ENCODE measurements at regions not wholly inside any gene's neighbourhood (a gene's known extent, or its start where the extent isn't known, plus 50 kb on each side); places are given as distances from the start of the nearest gene placed in this dataset.

GRCh38 chr5:19172926-19173470 is 815.0 kb downstream of the CDH18 start:
- no CpG with 5 or more reads among the region's 6 CpGs for WGBS (ENCODE audit: extremely low coverage, insufficient coverage, insufficient read length)
- Histone ChIP-seq H2AK5ac (ENCODE audit: low read length) (no peak overlapping the region), H3K4me1 (ENCODE audit: control insufficient read depth in 1 of 2, insufficient read depth in 2 of 2, low read length in 2 of 2) (no peaks in the 10 kb centered on the region), H3K18ac (ENCODE audit: low read length) (no peak overlapping the region), H3K9me3 (ENCODE audit: insufficient read depth, low read depth, low read length) (no peaks in the 10 kb centered on the region), H2BK120ac (ENCODE audit: insufficient read depth, low read length, poor library complexity) (no peak overlapping the region), H3K36me3 (ENCODE audit: control insufficient read depth in 1 of 2, insufficient read depth in 2 of 2, low read length in 2 of 2) (no peaks in the 10 kb centered on the region), H2AFZ (ENCODE audit: insufficient read depth, low read length, poor library complexity) (no peak overlapping the region), H3K4me2 (ENCODE audit: low read length) (no peak overlapping the region), H4K12ac (ENCODE audit: low read depth, low read length) (no peak overlapping the region), H3K9ac (ENCODE audit: low read length) (no peak overlapping the region), H3K79me1 (ENCODE audit: low read length) (no peaks in the 10 kb centered on the region), H3K4me3 (ENCODE audit: low read depth, low read length) (no peak overlapping the region), H3K27me3 (ENCODE audit: insufficient read depth, low read length) (no peaks in the 10 kb centered on the region), H3K23ac (ENCODE audit: low read length) (no peak overlapping the region), H2BK12ac (ENCODE audit: low read length) (no peak overlapping the region), H3K27ac (ENCODE audit: low read depth, low read length) (no peak overlapping the region), H4K91ac (ENCODE audit: low read depth, low read length) (no peak overlapping the region), H3K4ac (ENCODE audit: low read depth, low read length) (no peak overlapping the region), H2BK5ac (ENCODE audit: low read depth, low read length, poor library complexity) (no peak overlapping the region), H3K79me2 (ENCODE audit: control insufficient read depth, insufficient read depth, low read length, poor library complexity) (no peaks in the 10 kb centered on the region), H4K8ac (ENCODE audit: low read depth, low read length) (no peak overlapping the region), H3K14ac (ENCODE audit: low read length) (no peak overlapping the region)
- no peak for DNase-seq

- no peaks in the 10 kb centered on the region for H3K36me3 ChIP-seq (ENCODE audit: control insufficient read depth in 1 of 2, insufficient read depth in 2 of 2, low read length in 2 of 2)
- H3K14ac ChIP-seq (ENCODE audit: low read length) = no peak overlapping the region
- DNase-seq = no peak
- H2BK120ac ChIP-seq (ENCODE audit: insufficient read depth, low read length, poor library complexity) = no peak overlapping the region
- H4K12ac ChIP-seq (ENCODE audit: low read depth, low read length) = no peak overlapping the region
- H3K18ac ChIP-seq (ENCODE audit: low read length) = no peak overlapping the region
- no CpG with 5 or more reads among the region's 3 CpGs for WGBS (ENCODE audit: extremely low coverage, insufficient coverage, insufficient read length)
- H3K9me3 ChIP-seq (ENCODE audit: insufficient read depth, low read depth, low read length) = no peaks in the 10 kb centered on the region
- H3K4me3 ChIP-seq (ENCODE audit: low read depth, low read length) = no peak overlapping the region
- H3K4ac ChIP-seq (ENCODE audit: low read depth, low read length) = no peak overlapping the region
- H3K27ac ChIP-seq (ENCODE audit: low read depth, low read length) = no peak overlapping the region
- H3K4me1 ChIP-seq (ENCODE audit: control insufficient read depth in 1 of 2, insufficient read depth in 2 of 2, low read length in 2 of 2) = no peaks in the 10 kb centered on the region
- H4K8ac ChIP-seq (ENCODE audit: low read depth, low read length) = no peak overlapping the region
- H2AFZ ChIP-seq (ENCODE audit: insufficient read depth, low read length, poor library complexity) = no peak overlapping the region
- no peak overlapping the region for H3K9ac ChIP-seq (ENCODE audit: low read length)
- H2BK12ac ChIP-seq (ENCODE audit: low read length) = no peak overlapping the region
- no peak overlapping the region for H2BK5ac ChIP-seq (ENCODE audit: low read depth, low read length, poor library complexity)
- no peaks in the 10 kb centered on the region for H3K27me3 ChIP-seq (ENCODE audit: insufficient read depth, low read length)
- H3K23ac ChIP-seq (ENCODE audit: low read length) = no peak overlapping the region
- H3K4me2 ChIP-seq (ENCODE audit: low read length) = no peak overlapping the region
- no peak overlapping the region for H2AK5ac ChIP-seq (ENCODE audit: low read length)
- no peak overlapping the region for H4K91ac ChIP-seq (ENCODE audit: low read depth, low read length)
- H3K79me1 ChIP-seq (ENCODE audit: low read length) = no peaks in the 10 kb centered on the region
- H3K79me2 ChIP-seq (ENCODE audit: control insufficient read depth, insufficient read depth, low read length, poor library complexity) = no peaks in the 10 kb centered on the region
These were observed 812.0 kb downstream of the CDH18 start for GRCh38 chr5:19175776-19176570.

- H3K9me3 ChIP-seq (ENCODE audit: insufficient read depth, low read depth, low read length) = no peaks in the 10 kb centered on the region
- no peak overlapping the region for H4K91ac ChIP-seq (ENCODE audit: low read depth, low read length)
- H2AFZ ChIP-seq (ENCODE audit: insufficient read depth, low read length, poor library complexity) = no peak overlapping the region
- no peaks in the 10 kb centered on the region for H3K79me1 ChIP-seq (ENCODE audit: low read length)
- H2AK5ac ChIP-seq (ENCODE audit: low read length) = no peak overlapping the region
- no peak overlapping the region for H2BK5ac ChIP-seq (ENCODE audit: low read depth, low read length, poor library complexity)
- no peak overlapping the region for H3K4ac ChIP-seq (ENCODE audit: low read depth, low read length)
- H3K18ac ChIP-seq (ENCODE audit: low read length) = no peak overlapping the region
- H2BK12ac ChIP-seq (ENCODE audit: low read length) = no peak overlapping the region
- WGBS (ENCODE audit: extremely low coverage, insufficient coverage, insufficient read length) = no CpG with 5 or more reads among the region's 1 CpG
- H3K27me3 ChIP-seq (ENCODE audit: insufficient read depth, low read length) = no peaks in the 10 kb centered on the region
- H2BK120ac ChIP-seq (ENCODE audit: insufficient read depth, low read length, poor library complexity) = no peak overlapping the region
- no peak overlapping the region for H3K27ac ChIP-seq (ENCODE audit: low read depth, low read length)
- no peak overlapping the region for H4K8ac ChIP-seq (ENCODE audit: low read depth, low read length)
- no peaks in the 10 kb centered on the region for H3K79me2 ChIP-seq (ENCODE audit: control insufficient read depth, insufficient read depth, low read length, poor library complexity)
- no peak overlapping the region for H3K4me2 ChIP-seq (ENCODE audit: low read length)
- no peak overlapping the region for H3K14ac ChIP-seq (ENCODE audit: low read length)
- H4K12ac ChIP-seq (ENCODE audit: low read depth, low read length) = no peak overlapping the region
- no peak overlapping the region for H3K9ac ChIP-seq (ENCODE audit: low read length)
- H3K4me1 ChIP-seq (ENCODE audit: control insufficient read depth in 1 of 2, insufficient read depth in 2 of 2, low read length in 2 of 2) = no peaks in the 10 kb centered on the region
- no peak for DNase-seq
- H3K4me3 ChIP-seq (ENCODE audit: low read depth, low read length) = no peak overlapping the region
- H3K36me3 ChIP-seq (ENCODE audit: control insufficient read depth in 1 of 2, insufficient read depth in 2 of 2, low read length in 2 of 2) = no peaks in the 10 kb centered on the region
- no peak overlapping the region for H3K23ac ChIP-seq (ENCODE audit: low read length)
These were observed 808.4 kb downstream of the CDH18 start for GRCh38 chr5:19179571-19179970.

- Histone ChIP-seq H3K27me3 (ENCODE audit: insufficient read depth, low read length) (no peaks in the 10 kb centered on the region), H2AK5ac (ENCODE audit: low read length) (no peak overlapping the region), H3K79me1 (ENCODE audit: low read length) (no peaks in the 10 kb centered on the region), H3K14ac (ENCODE audit: low read length) (no peak overlapping the region), H3K23ac (ENCODE audit: low read length) (no peak overlapping the region), H3K9ac (ENCODE audit: low read length) (no peak overlapping the region), H3K18ac (ENCODE audit: low read length) (no peak overlapping the region), H3K9me3 (ENCODE audit: insufficient read depth, low read depth, low read length) (no peaks in the 10 kb centered on the region), H2BK5ac (ENCODE audit: low read depth, low read length, poor library complexity) (no peak overlapping the region), H4K8ac (ENCODE audit: low read depth, low read length) (no peak overlapping the region), H4K91ac (ENCODE audit: low read depth, low read length) (no peak overlapping the region), H3K27ac (ENCODE audit: low read depth, low read length) (no peak overlapping the region), H2BK120ac (ENCODE audit: insufficient read depth, low read length, poor library complexity) (no peak overlapping the region), H3K4me1 (ENCODE audit: control insufficient read depth in 1 of 2, insufficient read depth in 2 of 2, low read length in 2 of 2) (peaks cover 0 to 3% of the 10 kb centered on the region in 2 experiments), H2BK12ac (ENCODE audit: low read length) (no peak overlapping the region), H3K4ac (ENCODE audit: low read depth, low read length) (no peak overlapping the region), H4K12ac (ENCODE audit: low read depth, low read length) (no peak overlapping the region), H3K36me3 (ENCODE audit: control insufficient read depth in 1 of 2, insufficient read depth in 2 of 2, low read length in 2 of 2) (no peaks in the 10 kb centered on the region), H3K4me2 (ENCODE audit: low read length) (no peak overlapping the region), H3K79me2 (ENCODE audit: control insufficient read depth, insufficient read depth, low read length, poor library complexity) (no peaks in the 10 kb centered on the region), H2AFZ (ENCODE audit: insufficient read depth, low read length, poor library complexity) (no peak overlapping the region), H3K4me3 (ENCODE audit: low read depth, low read length) (no peak overlapping the region)
- DNase-seq = no peak
- no CpG with 5 or more reads among the region's 2 CpGs for WGBS (ENCODE audit: extremely low coverage, insufficient coverage, insufficient read length)
These were observed 798.8 kb downstream of the CDH18 start for GRCh38 chr5:19189176-19189575.

Data from trophoblast cell (in vitro differentiated cells and primary cell).